ENCODE measurements at regions not wholly inside any gene's neighbourhood (a gene's known extent, or its start where the extent isn't known, plus 50 kb on each side); places are given as distances from the start of the nearest gene placed in this dataset.

GRCh38 chr14:101004954-101005353, 101.4 kb upstream of the RTL1 start:
- peak; percentile 89 for DNase-seq

- no peak for DNase-seq
Measured at GRCh38 chr14:101005447-101005846, 101.9 kb upstream of the RTL1 start.

GRCh38 chr14:101006008-101006407, 102.5 kb upstream of the RTL1 start:
- DNase-seq: no peak

- no peak for DNase-seq
Measured at GRCh38 chr14:101007004-101007614, 103.6 kb upstream of the RTL1 start.

GRCh38 chr14:101007765-101008164, 104.2 kb upstream of the RTL1 start:
- DNase-seq: no peak

- no peak for DNase-seq
Measured at GRCh38 chr14:101008196-101008595, 104.7 kb upstream of the RTL1 start.

GRCh38 chr14:101008631-101009336, 105.3 kb upstream of the RTL1 start:
- peak; percentile 71 for DNase-seq

GRCh38 chr14:101009531-101009930, 106.0 kb upstream of the RTL1 start:
- DNase-seq: no peak

GRCh38 chr14:101010293-101010692, 106.8 kb upstream of the RTL1 start:
- DNase-seq: no peak

- no peak for DNase-seq
Measured at GRCh38 chr14:101010835-101011234, 107.3 kb upstream of the RTL1 start.

- DNase-seq: peak; percentile 73
Measured at GRCh38 chr14:101017209-101017608, 113.7 kb upstream of the RTL1 start.

GRCh38 chr14:101017806-101018560, 114.5 kb upstream of the RTL1 start:
- no peak for DNase-seq

GRCh38 chr14:101018561-101019290, 115.2 kb upstream of the RTL1 start:
- DNase-seq: no peak

- DNase-seq: no peak
Measured at GRCh38 chr14:101019541-101019940, 116.0 kb upstream of the RTL1 start.

GRCh38 chr14:101019990-101020710, 116.6 kb upstream of the RTL1 start:
- no peak for DNase-seq

GRCh38 chr14:101020834-101021370, 117.4 kb upstream of the RTL1 start:
- DNase-seq: no peak

- no peak for DNase-seq
Measured at GRCh38 chr14:101022121-101022520, 118.6 kb upstream of the RTL1 start.

- DNase-seq: no peak
Measured at GRCh38 chr14:101022916-101023435, 119.5 kb upstream of the RTL1 start.

GRCh38 chr14:101024686-101025085, 121.2 kb upstream of the RTL1 start:
- no peak for DNase-seq

- no peak for DNase-seq
Measured at GRCh38 chr14:101025131-101025530, 121.6 kb upstream of the RTL1 start.

- no peak for DNase-seq
Measured at GRCh38 chr14:101025696-101026095, 122.2 kb upstream of the RTL1 start.

- DNase-seq: no peak
Measured at GRCh38 chr14:101026341-101026740, 122.8 kb upstream of the RTL1 start.

Data from fibroblast of upper back skin (primary cell).